Inflammatory macrophage (primary cell): ENCODE measurements at regions not wholly inside any gene's neighbourhood (a gene's known extent, or its start where the extent isn't known, plus 50 kb on each side); places are given as distances from the start of the nearest gene placed in this dataset.

ENCODE experiments used
- DNase-seq, 2 donors: peaks; one replicate each; pipeline ENCODE4 v3.0.0-alpha.2; 2020 to 2022

- no peak for DNase-seq
Observed at GRCh38 chr13:111037927-111038326, 77.2 kb upstream of the ARHGEF7 start.

- DNase-seq, result no peak
Observed at GRCh38 chr13:111036665-111037064, 78.4 kb upstream of the ARHGEF7 start.

DNA sequence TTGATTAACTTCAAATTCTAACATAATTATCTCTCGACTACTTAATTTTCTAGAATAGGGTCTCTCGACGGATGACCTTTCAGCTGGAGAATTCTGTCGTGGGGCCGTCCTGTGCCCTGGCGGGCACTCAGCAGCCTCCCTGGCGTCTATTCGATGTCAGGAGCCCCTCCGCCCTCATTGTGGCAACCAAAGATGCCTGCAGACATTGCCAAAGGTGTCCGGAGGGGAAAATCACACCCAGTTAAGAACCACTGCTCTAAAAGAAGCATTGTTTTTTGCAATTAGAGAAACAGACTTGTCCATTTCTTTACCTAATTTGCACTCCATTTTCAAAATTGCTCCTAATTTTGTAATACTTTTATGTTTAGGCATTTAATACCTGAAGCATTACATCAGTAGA is 79.2 kb upstream of the ARHGEF7 start:
- no peak for DNase-seq

DNA sequence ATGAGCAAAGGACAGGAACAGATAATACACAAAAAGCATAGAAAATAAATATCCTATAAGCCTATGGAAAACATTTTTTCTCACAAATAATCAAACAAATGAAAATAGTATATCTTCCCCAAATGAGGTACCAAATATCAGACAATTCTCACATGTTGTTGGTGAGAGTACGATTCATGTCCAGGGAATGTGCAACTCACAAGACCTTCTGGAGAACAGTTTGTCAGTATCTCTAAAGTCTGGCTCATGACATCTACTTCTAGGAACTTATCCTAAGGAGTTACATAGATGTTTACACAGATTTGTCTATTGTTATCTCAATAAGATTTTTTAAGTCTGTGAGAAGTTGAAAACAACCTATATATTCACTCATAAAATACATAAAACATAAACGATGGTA is 80.3 kb upstream of the ARHGEF7 start:
- no peak for DNase-seq

- DNase-seq, result no peak
Observed at GRCh38 chr13:111033172-111034130, 81.7 kb upstream of the ARHGEF7 start.

DNA sequence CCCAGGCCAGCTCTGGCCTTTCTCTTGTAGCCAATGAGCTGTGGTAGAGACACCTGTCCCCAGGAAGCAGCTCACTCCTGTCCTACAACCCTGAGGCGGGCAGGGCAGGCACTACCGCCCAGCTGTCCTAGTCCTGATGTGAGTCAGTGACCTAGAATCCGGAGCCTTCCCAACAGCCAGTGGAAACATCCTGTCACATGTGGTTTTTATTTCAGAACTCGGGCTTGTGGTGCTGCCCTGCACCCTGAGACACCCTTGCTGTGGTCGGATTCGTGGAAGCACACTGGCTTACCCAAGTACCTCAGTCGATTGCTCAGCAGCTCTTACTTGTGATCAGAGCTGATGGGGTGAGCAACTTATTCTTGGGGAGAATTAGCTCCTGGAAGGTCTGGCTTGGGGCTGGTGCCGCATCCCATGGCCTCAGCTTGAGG is 83.6 kb upstream of the ARHGEF7 start:
- no peak for DNase-seq

DNA sequence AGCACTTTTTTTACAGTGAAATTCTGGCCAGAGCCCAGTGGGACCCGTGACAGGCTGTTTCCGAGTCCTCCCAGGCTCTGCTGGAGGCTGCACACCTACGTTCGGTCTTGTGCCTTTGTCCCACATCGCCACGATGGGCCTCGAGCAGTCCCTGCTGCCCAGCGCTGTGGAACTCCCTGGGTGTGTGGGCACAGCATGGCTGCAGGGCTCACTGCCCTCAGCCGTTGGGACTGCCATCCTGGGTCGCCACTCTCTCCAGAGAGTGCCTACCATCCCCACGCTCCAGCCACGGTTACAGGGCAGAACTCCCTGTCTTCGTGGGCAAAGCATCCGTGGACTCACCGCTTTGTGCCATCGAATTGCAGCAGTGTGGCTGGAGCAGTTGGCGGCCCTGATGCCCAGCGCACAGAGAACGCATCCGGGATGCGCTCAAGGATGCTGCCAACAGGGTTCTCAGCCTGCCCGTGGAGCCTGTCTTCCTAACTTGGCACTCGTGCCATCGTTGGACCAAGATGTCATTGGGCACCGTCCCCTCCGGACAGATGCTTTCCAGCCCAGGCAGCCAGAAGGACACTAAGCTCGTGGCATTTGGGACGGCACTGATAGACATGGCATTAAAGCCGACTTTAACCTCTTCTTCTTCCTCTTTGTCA is 85.0 kb upstream of the ARHGEF7 start:
- no peak for DNase-seq

- DNase-seq, result no peak
Observed at GRCh38 chr13:111027458-111028439, 87.4 kb upstream of the ARHGEF7 start.

- no peak for DNase-seq
Observed at GRCh38 chr13:111025310-111025709, 89.8 kb upstream of the ARHGEF7 start.

- no peak for DNase-seq
Observed at GRCh38 chr13:111022886-111023285, 92.2 kb upstream of the ARHGEF7 start.

DNA sequence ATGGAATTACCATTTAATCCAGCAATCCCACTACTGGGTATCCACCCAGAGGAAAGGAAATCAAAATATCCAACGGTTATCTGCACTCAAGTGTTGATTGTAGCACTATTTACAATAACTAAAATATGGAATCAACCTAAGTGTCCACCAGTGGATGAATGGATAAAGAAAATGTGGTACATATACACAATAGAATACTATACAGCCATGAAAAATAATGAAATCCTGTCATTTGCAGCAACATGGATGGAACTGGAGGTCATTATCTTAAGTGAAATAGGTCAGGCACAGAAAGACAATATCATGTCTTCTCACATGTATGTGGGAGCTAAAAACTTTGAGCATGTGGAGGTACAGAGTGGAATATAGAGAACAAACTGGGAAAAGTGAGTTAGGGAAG is 92.9 kb upstream of the ARHGEF7 start:
- DNase-seq, result no peak

DNA sequence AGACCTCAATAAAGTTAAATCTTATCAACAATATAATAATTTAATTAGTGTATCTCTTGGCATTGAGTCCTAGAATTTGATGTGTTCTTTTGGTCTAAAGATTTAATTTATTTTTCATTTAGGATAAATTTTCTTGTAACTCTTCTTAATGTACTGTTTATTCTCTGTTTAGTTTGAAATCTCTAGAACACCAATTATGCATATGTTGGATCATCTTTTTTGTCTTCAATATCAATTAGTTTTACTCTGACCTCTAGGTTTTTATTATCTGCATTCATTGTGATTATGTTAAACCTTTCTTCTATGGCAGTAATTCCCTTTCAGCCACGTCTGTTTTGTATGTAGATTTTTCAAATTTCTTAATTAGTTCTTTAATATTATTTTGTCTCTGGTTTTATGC is 93.8 kb upstream of the ARHGEF7 start:
- no peak for DNase-seq

GRCh38 chr13:111020546-111020945 is 94.6 kb upstream of the ARHGEF7 start:
- DNase-seq, result no peak

- DNase-seq, result no peak
Observed at GRCh38 chr13:111020021-111020420, 95.1 kb upstream of the ARHGEF7 start.

GRCh38 chr13:111017755-111018459 is 97.2 kb upstream of the ARHGEF7 start:
- DNase-seq, result no peak

GRCh38 chr13:111013196-111013595 is 98.3 kb upstream of the ANKRD10 start:
- no peak for DNase-seq

DNA sequence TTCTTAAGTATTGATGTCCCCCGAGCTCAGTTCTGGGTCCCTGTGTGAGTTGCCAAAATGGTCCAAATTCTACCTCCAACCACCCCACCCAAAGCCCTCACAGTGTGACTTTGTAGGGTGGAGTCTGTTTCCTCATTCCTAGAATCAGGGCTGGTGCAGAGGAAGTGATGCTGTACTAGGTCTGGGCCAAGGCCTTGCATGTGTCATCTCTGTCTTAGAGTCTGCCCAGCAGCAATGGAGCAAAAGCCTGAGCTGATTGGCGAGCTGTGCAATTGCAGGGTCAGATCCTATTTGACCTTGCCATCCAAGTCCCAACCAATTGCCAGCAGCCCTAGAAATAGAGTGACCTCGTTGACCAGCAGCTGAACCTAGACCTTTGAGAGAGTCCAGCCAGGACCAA is 97.0 kb upstream of the ANKRD10 start:
- peak; percentile 47 to 57 for DNase-seq

DNA sequence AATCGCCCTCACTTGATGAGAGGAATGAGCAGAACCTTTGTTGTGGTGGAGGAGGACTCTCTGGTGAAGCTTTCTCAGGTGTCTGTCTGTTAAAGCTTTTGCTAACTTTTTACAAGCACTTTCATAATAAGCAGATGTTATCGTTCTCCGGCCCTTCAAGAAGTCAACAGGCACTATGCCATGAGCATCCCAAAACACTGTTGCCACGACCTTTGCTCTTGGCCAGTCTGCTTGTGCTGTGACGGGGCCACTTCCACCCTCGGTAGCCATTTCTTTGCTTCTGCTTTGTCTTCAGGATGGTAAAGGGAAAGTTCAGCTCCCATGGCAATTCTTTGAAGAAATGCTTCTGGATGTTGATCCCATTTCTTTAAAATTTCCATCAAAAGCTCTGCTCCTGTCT is 93.5 kb upstream of the ANKRD10 start:
- no peak for DNase-seq

DNA sequence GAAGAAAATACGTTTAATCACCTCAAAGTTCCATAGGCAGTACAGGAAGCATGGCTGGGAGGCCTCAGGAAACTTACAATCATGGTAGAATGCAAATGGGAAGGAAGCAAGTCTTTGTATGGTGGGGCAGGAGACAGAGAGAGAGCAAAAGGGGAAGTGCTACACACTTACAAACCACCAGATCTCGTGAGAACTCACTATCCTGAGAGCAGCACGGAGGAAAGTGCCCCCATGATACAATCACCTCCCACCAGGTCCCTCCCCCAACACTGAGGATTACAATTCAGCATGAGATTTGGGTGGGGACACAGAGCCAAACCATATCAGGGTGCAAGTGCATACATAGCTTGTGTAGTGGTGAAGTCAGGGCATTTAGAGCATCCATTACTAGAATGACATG is 92.3 kb upstream of the ANKRD10 start:
- no peak for DNase-seq

- no peak for DNase-seq
Observed at GRCh38 chr13:111006506-111007031, 91.7 kb upstream of the ANKRD10 start.

- no peak for DNase-seq
Observed at GRCh38 chr13:111005808-111006505, 91.1 kb upstream of the ANKRD10 start.
